ENCODE measurements at regions not wholly inside any gene's neighbourhood (a gene's known extent, or its start where the extent isn't known, plus 50 kb on each side); places are given as distances from the start of the nearest gene placed in this dataset.

DNA sequence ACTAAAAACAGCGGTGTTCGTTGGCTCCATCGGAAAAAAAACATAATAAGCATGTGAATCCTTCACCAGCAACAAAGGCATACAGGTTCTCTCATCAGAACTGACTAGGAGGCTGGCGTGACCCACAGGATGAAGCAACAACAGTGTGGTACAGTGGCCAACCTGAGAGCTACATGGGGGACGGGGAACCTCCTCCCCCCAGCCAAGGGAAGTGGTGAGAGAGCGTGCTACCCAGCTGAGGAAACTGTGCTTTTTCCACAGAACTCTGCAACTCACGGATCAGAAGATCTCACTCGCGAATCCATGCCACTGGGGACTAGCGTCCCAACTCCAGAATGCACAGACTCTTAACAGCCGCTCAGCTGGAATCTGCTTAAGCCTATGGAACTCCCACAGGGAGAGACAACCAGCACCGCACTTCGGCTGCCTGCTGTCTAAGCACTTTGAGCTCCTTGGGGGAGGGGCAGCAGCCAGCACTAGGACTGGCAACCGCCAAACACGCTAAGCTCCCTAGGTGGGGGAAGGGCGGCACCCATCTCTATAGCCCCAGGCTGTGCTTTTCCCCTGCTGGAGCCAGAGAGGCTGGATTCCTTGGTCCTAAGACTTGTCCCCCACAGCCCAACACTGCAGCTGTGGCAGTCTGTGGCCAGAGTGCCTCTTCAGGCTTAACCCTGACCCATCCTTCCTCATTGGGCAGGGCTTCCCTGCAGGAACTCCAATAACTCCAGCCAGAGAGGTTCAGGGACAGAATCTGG is 538.3 kb upstream of the BTBD3 start:
- Histone ChIP-seq H3K4me3 (ENCODE audit: low read length in 2 of 2) (no peak overlapping the region), H3K27me3 (ENCODE audit: control insufficient read depth in 3 of 3, insufficient read depth in 3 of 3, low read depth in 1 of 3, low read length in 3 of 3) (no peaks in the 10 kb centered on the region), H3K27ac (replicated peaks; ENCODE audit: low read length) (peak overlapping the region; percentile 28), H3K36me3 (replicated peaks in 1 of 2; ENCODE audit: control insufficient read depth in 2 of 2, insufficient read depth in 2 of 2, low read length in 2 of 2) (no peaks in the 10 kb centered on the region), H2BK12ac (ENCODE audit: low read length) (peak overlapping the region; percentile 26), H2AFZ (ENCODE audit: low read length) (peak overlapping the region; percentile 54), H3K14ac (ENCODE audit: low read length) (no peak overlapping the region), H2BK120ac (ENCODE audit: low read depth, low read length) (no peak overlapping the region), H2AK5ac (ENCODE audit: low read depth, low read length) (no peak overlapping the region), H3K18ac (ENCODE audit: low read length) (peak overlapping the region; percentile 97), H3K79me1 (ENCODE audit: low read depth, low read length) (no peaks in the 10 kb centered on the region), H3K23ac (ENCODE audit: low read depth, low read length, poor library complexity) (peak overlapping the region; percentile 2), H3K4ac (ENCODE audit: low read length) (peak overlapping the region; percentile 96), H2BK15ac (ENCODE audit: low read length) (peak overlapping the region; percentile 65), H3K4me2 (ENCODE audit: insufficient read depth, low read length, poor library complexity, severe bottlenecking) (no peak overlapping the region), H3K9me3 (replicated peaks in 1 of 2; ENCODE audit: control insufficient read depth in 2 of 2, insufficient read depth in 1 of 2, low read depth in 1 of 2, low read length in 2 of 2) (peaks cover 0 to 3% of the 10 kb centered on the region in 2 donors), H3K4me1 (ENCODE audit: control insufficient read depth in 2 of 2, insufficient read depth in 1 of 2, low read depth in 1 of 2, low read length in 2 of 2) (peaks cover 2 to 13% of the 10 kb centered on the region in 2 donors), H4K91ac (ENCODE audit: low read depth, low read length, poor library complexity) (no peak overlapping the region), H2BK5ac (ENCODE audit: low read length) (peak overlapping the region; percentile 77), H4K8ac (ENCODE audit: low read depth, low read length) (no peak overlapping the region), H3K9ac (ENCODE audit: low read depth, low read length, poor library complexity) (peak overlapping the region; percentile 45)
- DNase-seq (ENCODE audit: low spot score) = peak; percentile 37
- no CpG with 5 or more reads among the region's 16 CpGs for WGBS, 2 donors (ENCODE audit: extremely low coverage in 2 of 2, insufficient read length in 2 of 2, insufficient replicate concordance in 1 of 2)

DNA sequence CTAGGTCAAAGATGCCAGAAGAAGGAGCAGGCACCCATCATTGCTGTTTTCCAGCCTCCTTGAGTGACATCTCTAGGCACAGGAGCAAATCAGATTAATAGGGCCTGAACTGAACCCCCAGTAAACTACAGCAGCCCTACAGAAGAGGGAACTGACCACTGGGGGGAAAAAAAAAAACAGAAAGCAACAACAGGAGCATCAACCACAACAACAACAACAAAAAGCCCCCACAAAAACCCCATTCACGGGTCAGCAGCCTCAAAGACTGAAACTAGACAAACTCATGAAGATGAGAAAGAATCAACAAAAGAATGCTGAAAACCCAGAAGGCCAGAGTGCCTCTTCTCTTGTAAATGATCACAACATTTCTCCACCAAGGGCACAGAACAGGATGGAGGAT is 537.4 kb upstream of the BTBD3 start:
- Histone ChIP-seq H3K79me1 (ENCODE audit: low read depth, low read length) (no peaks in the 10 kb centered on the region), H3K4ac (ENCODE audit: low read length) (no peak overlapping the region), H3K4me2 (ENCODE audit: insufficient read depth, low read length, poor library complexity, severe bottlenecking) (no peak overlapping the region), H2BK5ac (ENCODE audit: low read length) (no peak overlapping the region), H2BK12ac (ENCODE audit: low read length) (no peak overlapping the region), H3K9me3 (replicated peaks in 1 of 2; ENCODE audit: control insufficient read depth in 2 of 2, insufficient read depth in 1 of 2, low read depth in 1 of 2, low read length in 2 of 2) (peaks cover 0 to 3% of the 10 kb centered on the region in 2 donors), H3K27ac (replicated peaks; ENCODE audit: low read length) (no peak overlapping the region), H3K36me3 (replicated peaks in 1 of 2; ENCODE audit: control insufficient read depth in 2 of 2, insufficient read depth in 2 of 2, low read length in 2 of 2) (no peaks in the 10 kb centered on the region), H3K18ac (ENCODE audit: low read length) (no peak overlapping the region), H4K91ac (ENCODE audit: low read depth, low read length, poor library complexity) (no peak overlapping the region), H3K9ac (ENCODE audit: low read depth, low read length, poor library complexity) (no peak overlapping the region), H2BK15ac (ENCODE audit: low read length) (no peak overlapping the region), H3K14ac (ENCODE audit: low read length) (no peak overlapping the region), H3K27me3 (ENCODE audit: control insufficient read depth in 3 of 3, insufficient read depth in 3 of 3, low read depth in 1 of 3, low read length in 3 of 3) (no peaks in the 10 kb centered on the region), H2AFZ (ENCODE audit: low read length) (no peak overlapping the region), H3K4me1 (ENCODE audit: control insufficient read depth in 2 of 2, insufficient read depth in 1 of 2, low read depth in 1 of 2, low read length in 2 of 2) (peaks cover 2 to 13% of the 10 kb centered on the region in 2 donors), H3K4me3 (ENCODE audit: low read length in 2 of 2) (no peak overlapping the region), H2BK120ac (ENCODE audit: low read depth, low read length) (no peak overlapping the region), H2AK5ac (ENCODE audit: low read depth, low read length) (no peak overlapping the region), H4K8ac (ENCODE audit: low read depth, low read length) (no peak overlapping the region), H3K23ac (ENCODE audit: low read depth, low read length, poor library complexity) (no peak overlapping the region)
- no CpG with 5 or more reads among the region's 1 CpG for WGBS, 2 donors (ENCODE audit: extremely low coverage in 2 of 2, insufficient read length in 2 of 2, insufficient replicate concordance in 1 of 2)
- DNase-seq (ENCODE audit: low spot score) = no peak

DNA sequence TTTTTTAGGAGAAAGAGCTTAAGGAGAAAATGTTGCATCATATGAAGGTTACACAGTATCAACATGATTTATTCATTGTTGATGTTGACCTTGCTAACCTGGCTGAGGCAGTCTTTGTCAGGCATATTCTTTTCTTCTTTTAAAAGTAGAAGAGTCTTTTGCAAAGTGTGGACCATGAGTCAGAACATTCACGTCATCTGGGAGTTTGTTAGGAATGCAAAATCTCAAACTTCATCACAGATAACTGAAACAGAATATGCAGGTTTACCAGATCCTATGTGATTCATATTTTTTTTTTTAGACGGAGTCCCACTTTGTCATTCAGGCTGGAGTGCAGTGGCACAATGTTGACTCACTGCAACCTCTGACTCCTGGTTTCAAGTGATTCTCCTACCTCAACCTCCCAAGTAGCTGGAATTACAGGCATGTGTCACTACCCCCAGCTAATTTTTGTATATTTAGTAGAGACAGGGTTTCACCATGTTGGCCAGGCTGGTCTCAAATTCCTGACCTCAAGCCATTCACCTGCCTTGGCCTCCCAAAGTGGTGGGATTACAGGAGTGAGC is 530.4 kb upstream of the BTBD3 start:
- Histone ChIP-seq H3K27me3 (ENCODE audit: control insufficient read depth in 3 of 3, insufficient read depth in 3 of 3, low read depth in 1 of 3, low read length in 3 of 3) (no peaks in the 10 kb centered on the region), H3K4me3 (ENCODE audit: low read length in 2 of 2) (no peak overlapping the region), H3K14ac (ENCODE audit: low read length) (no peak overlapping the region), H4K91ac (ENCODE audit: low read depth, low read length, poor library complexity) (no peak overlapping the region), H3K4ac (ENCODE audit: low read length) (no peak overlapping the region), H2BK15ac (ENCODE audit: low read length) (no peak overlapping the region), H3K79me1 (ENCODE audit: low read depth, low read length) (no peaks in the 10 kb centered on the region), H2BK5ac (ENCODE audit: low read length) (no peak overlapping the region), H2BK12ac (ENCODE audit: low read length) (no peak overlapping the region), H2BK120ac (ENCODE audit: low read depth, low read length) (no peak overlapping the region), H2AFZ (ENCODE audit: low read length) (peak overlapping the region; percentile 3), H3K9me3 (replicated peaks in 1 of 2; ENCODE audit: control insufficient read depth in 2 of 2, insufficient read depth in 1 of 2, low read depth in 1 of 2, low read length in 2 of 2) (peaks cover 3 to 4% of the 10 kb centered on the region in 2 donors), H3K9ac (ENCODE audit: low read depth, low read length, poor library complexity) (no peak overlapping the region), H3K36me3 (replicated peaks in 1 of 2; ENCODE audit: control insufficient read depth in 2 of 2, insufficient read depth in 2 of 2, low read length in 2 of 2) (no peaks in the 10 kb centered on the region), H3K27ac (replicated peaks; ENCODE audit: low read length) (no peak overlapping the region), H3K23ac (ENCODE audit: low read depth, low read length, poor library complexity) (no peak overlapping the region), H2AK5ac (ENCODE audit: low read depth, low read length) (no peak overlapping the region), H3K18ac (ENCODE audit: low read length) (no peak overlapping the region), H3K4me1 (ENCODE audit: control insufficient read depth in 2 of 2, insufficient read depth in 1 of 2, low read depth in 1 of 2, low read length in 2 of 2) (no peaks in the 10 kb centered on the region), H3K4me2 (ENCODE audit: insufficient read depth, low read length, poor library complexity, severe bottlenecking) (no peak overlapping the region), H4K8ac (ENCODE audit: low read depth, low read length) (no peak overlapping the region)
- no peak for DNase-seq (ENCODE audit: low spot score)
- no CpG with 5 or more reads among the region's 2 CpGs for WGBS, 2 donors (ENCODE audit: extremely low coverage in 2 of 2, insufficient read length in 2 of 2, insufficient replicate concordance in 1 of 2)

DNA sequence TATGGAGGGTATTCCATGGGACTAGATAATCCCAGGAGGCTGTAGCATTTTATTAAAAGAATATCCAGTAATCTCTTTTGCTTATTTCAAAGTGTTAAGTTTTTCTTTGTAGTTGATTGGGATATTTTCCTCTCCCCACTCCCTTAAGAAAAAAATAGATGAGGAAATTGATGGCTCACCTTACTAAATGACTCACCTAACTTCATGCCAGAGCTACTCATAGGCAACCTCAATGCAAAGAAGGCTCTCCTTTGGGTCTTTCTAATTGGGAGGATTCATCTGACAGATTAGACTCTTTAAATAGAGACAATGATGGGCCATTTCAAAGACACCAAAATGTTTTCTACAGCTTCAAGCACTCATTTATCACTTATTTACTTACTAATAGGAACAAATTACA is 528.5 kb upstream of the BTBD3 start:
- Histone ChIP-seq H3K23ac (ENCODE audit: low read depth, low read length, poor library complexity) (no peak overlapping the region), H3K18ac (ENCODE audit: low read length) (no peak overlapping the region), H4K8ac (ENCODE audit: low read depth, low read length) (no peak overlapping the region), H2BK15ac (ENCODE audit: low read length) (no peak overlapping the region), H3K4ac (ENCODE audit: low read length) (no peak overlapping the region), H3K4me1 (ENCODE audit: control insufficient read depth in 2 of 2, insufficient read depth in 1 of 2, low read depth in 1 of 2, low read length in 2 of 2) (no peaks in the 10 kb centered on the region), H3K27me3 (ENCODE audit: control insufficient read depth in 3 of 3, insufficient read depth in 3 of 3, low read depth in 1 of 3, low read length in 3 of 3) (no peaks in the 10 kb centered on the region), H2AFZ (ENCODE audit: low read length) (no peak overlapping the region), H2AK5ac (ENCODE audit: low read depth, low read length) (no peak overlapping the region), H3K79me1 (ENCODE audit: low read depth, low read length) (no peaks in the 10 kb centered on the region), H4K91ac (ENCODE audit: low read depth, low read length, poor library complexity) (no peak overlapping the region), H3K14ac (ENCODE audit: low read length) (no peak overlapping the region), H3K9ac (ENCODE audit: low read depth, low read length, poor library complexity) (no peak overlapping the region), H3K36me3 (replicated peaks in 1 of 2; ENCODE audit: control insufficient read depth in 2 of 2, insufficient read depth in 2 of 2, low read length in 2 of 2) (no peaks in the 10 kb centered on the region), H2BK12ac (ENCODE audit: low read length) (no peak overlapping the region), H3K4me2 (ENCODE audit: insufficient read depth, low read length, poor library complexity, severe bottlenecking) (no peak overlapping the region), H2BK120ac (ENCODE audit: low read depth, low read length) (no peak overlapping the region), H2BK5ac (ENCODE audit: low read length) (no peak overlapping the region), H3K9me3 (replicated peaks in 1 of 2; ENCODE audit: control insufficient read depth in 2 of 2, insufficient read depth in 1 of 2, low read depth in 1 of 2, low read length in 2 of 2) (peaks cover 0 to 4% of the 10 kb centered on the region in 2 donors), H3K4me3 (ENCODE audit: low read length in 2 of 2) (no peak overlapping the region), H3K27ac (replicated peaks; ENCODE audit: low read length) (no peak overlapping the region)
- DNase-seq (ENCODE audit: low spot score) = no peak

Data from neuronal stem cell (in vitro differentiated cells).